HG03159 (cell line): ENCODE measurements at regions not wholly inside any gene's neighbourhood (a gene's known extent, or its start where the extent isn't known, plus 50 kb on each side); places are given as distances from the start of the nearest gene placed in this dataset.
"Not testable (repeated sequence)": the region's sequence is repeated elsewhere in the genome, so short reads cannot be mapped to it uniquely, and the experiment has no call there.

Source experiments
- ATAC-seq: cut with Tn5 transposase; IDR thresholded peaks from one replicate; pipeline ENCODE4 v1.9.1; 2021; ENCODE audit warnings: mild to moderate bottlenecking, moderate library complexity; ENCODE audit not compliant: unreplicated experiment

DNA sequence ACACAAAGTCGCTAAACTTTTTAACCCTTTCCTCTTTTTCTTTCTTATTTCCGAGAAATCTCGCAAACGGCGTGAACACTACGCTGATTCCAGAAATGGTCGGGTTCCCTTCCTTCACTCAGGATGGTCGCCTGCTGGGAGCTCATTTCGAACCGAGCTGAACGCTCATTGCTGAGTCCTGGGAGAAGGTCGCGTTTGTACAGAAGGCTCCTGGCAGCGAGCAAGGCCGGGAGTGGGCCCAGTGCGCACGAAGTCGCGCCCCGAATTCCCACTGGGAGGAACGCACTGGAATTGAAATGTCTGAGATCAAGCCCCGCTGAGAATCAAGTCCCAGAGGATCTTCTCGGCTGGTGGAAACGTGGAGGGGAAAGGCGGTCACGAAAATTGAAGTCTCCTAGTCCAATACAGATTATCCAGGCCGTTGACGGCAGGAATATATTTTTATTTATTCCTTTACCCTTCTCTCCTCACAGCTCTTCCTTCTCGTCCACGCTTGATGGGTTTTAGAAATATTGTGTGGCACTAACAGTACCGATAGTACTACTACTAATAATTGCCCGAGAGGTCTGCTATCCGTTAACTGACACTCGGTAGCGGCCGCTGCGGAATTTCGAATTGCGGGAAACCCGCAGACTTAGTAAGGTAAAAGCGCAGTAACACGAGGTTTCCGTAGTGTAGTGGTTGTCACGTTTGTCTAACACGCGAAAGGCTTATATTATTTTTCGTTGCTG is 207.2 kb upstream of the ZNF184 start:
- ATAC-seq = no peak

- ATAC-seq = no peak
Measured at GRCh38 chr6:27679308-27679963, 206.5 kb upstream of the ZNF184 start.

DNA sequence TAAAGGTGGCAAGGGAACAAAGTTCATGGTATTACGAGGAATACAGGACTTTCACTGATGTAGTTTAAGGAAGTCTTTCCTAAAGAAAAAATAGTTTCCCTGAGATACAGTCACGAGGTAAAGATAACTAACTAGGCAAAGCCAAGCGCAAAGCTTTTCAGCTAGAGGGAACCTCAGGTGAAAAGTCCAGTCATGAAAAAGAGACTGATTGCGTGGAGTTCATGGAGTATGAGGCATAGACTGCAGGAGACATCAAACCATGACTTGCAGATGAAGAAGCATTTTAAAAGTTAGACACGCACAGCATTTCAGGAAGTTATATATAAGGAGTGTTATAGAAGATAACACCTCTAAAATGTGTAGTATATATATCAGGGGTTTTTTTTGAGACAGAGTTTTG is 205.6 kb upstream of the ZNF184 start:
- ATAC-seq = no peak

DNA sequence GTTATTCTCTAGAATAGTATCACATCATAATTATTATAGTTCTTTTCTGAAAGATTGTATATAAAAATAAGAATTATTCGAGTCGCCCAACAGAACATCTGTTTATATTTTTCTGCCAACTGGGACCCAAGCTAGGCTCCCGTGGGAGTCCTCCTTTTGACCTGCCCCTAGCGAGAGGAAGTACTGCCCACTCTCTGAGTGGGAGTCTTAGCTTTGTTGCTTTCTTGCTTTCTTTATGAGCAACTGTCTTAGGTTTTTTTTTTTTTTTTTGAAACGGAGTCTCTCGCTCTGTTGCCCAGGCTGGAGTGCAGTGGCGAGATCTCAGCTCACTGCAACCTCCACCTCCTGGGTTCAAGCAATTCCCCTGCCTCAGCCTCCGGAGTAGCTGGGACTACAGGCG is 202.0 kb upstream of the ZNF184 start:
- no peak for ATAC-seq

DNA sequence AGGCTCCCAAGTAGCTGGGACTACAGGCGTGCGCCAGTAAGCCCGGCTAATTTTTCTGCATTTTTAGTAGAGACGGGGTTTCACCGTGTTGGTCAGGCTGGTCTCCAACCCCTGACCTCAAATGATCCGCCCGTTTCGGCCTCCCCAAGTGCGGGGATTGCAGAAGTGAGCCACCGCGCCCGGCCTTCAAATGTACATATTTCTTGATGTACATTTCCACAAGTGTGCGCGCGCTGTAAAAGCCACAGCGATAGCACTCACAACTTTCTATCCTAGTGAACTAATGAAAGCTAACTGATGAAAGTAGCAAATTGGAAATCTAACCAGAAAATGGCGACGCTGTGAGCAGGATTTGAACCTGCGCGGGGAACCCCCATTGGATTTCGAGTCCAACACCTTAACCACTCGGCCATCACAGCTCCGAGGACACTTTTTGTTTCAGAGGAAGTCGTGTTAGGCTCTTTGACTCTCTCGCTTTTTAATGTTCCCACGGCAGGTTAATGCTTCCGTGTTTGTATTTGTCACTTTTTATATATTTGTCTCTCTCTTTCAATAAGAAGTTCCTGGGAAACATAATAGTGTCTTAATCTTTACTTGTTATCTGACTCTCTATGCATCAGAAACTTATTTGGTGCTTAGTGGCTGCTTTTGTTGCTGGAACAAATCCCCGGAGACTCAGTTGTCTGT is 199.4 kb upstream of the ZNF184 start:
- peak; percentile 57 for ATAC-seq

GRCh38 chr6:27669624-27670301 is 196.9 kb upstream of the ZNF184 start:
- ATAC-seq = no peak

DNA sequence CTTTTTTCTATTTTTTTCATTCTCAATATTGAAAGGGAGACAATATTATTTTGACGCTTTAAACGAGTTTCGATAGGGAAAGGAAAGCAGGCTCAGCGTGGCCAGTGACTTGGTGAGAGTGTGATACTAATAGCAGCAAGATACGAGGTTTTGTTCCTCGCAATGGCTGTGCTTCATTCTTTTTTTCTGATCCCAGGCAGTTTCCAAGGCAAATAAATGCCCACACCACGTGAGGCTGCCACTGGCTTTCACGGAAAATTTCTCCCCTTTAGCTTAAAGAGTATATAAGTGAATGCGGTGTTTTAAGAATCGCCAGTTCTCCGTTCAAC is 196.4 kb upstream of the ZNF184 start:
- no peak for ATAC-seq

GRCh38 chr6:27668442-27669294 is 195.8 kb upstream of the ZNF184 start:
- ATAC-seq = no peak

DNA sequence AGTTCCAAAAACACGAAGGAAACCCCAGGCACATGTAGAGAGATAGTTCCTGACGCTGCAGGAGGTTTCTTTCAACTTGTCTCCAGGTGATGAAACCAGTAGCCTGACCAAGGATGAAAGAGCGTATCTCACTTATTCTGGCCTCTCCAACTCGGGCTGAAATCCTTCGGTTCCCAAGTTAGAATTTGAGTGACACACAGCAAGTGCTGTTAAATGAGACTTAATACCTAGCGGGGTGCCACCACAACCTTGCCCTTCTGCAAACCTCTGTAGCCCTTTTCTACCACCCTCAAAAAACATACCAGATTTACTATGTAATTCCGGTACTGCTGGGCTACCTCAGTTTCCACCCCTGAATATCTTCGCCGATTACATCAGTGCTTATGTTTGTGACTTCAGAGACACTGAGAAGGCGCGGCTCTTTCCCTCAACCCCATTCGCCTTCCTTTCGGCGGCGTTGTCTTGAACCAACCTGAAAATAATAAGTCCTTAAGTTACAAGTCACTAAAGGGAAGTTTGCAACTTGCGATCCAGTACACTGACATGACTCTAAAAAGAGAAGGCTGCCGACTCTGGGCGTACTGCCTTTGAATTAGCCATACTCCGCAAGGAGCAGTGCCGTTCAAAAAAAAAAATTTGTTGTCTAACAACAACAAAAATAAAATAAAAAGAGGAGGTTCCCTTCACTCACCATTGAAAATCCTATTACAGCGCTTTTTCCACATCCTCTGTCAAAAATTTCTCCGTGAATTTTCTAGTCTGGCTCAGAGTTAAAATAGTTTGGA is 194.9 kb upstream of the ZNF184 start:
- no peak for ATAC-seq

GRCh38 chr6:27667016-27667656 is 194.2 kb upstream of the ZNF184 start:
- no peak for ATAC-seq

- ATAC-seq = no peak
Measured at GRCh38 chr6:27662769-27663168, 189.9 kb upstream of the ZNF184 start.

DNA sequence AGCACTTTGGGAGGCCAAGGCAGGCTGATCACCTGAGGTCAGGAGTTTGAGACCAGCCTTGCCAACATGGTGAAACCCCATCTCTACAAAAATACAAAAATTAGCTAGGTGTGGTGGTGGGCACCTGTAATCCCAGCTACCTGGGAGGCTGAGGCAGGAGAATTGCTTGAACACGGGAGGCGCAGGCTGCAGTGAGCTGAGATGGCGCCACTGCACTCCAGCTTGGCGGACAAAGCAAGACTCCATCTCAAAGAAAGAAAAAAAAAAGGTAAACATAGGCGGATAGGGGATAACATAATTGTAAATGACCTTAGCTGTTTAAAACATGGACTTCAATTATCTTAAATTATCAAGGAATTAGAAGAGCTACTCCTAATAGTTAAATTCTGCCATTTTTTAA is 189.3 kb upstream of the ZNF184 start:
- not testable (repeated sequence) for ATAC-seq

GRCh38 chr6:27653143-27653825 is 180.4 kb upstream of the ZNF184 start:
- ATAC-seq = not testable (repeated sequence)

GRCh38 chr6:27651371-27651732 is 178.4 kb upstream of the ZNF184 start:
- no peak for ATAC-seq

DNA sequence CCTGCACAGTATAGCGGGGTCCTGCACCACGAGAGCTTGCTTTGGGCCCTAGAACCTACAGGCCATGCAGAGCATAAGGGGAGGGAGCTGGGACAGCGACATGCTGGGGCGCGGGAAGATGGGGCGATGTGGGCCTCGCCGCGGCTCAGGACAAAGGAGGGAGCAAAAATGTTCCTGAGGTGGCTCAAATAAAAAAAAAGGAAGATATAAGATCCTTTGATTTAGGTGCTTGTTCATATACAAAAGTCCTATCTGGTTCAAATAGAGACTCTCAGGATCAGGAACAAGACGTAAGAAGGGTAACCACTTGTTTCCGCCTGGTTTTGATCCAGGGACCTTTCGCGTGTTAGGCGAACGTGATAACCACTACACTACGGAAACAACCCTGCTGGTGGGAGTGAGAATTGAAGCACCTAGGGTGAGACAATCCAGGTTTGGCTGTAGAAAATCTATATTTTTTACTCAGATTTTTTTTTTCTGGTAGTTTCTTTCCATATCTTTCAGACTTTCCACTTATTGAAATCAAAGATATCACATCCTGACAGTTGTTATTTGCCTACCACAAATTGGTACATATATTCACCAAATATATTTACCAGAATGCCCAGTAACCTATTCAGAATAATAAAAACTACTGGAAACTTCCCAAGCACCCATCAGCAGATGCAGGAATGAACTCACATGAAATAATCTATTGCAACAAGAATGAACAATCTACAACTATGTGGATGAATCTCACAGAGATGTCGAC is 177.9 kb upstream of the ZNF184 start:
- no peak for ATAC-seq

GRCh38 chr6:27644528-27644927 is 171.6 kb upstream of the ZNF184 start:
- ATAC-seq = no peak

DNA sequence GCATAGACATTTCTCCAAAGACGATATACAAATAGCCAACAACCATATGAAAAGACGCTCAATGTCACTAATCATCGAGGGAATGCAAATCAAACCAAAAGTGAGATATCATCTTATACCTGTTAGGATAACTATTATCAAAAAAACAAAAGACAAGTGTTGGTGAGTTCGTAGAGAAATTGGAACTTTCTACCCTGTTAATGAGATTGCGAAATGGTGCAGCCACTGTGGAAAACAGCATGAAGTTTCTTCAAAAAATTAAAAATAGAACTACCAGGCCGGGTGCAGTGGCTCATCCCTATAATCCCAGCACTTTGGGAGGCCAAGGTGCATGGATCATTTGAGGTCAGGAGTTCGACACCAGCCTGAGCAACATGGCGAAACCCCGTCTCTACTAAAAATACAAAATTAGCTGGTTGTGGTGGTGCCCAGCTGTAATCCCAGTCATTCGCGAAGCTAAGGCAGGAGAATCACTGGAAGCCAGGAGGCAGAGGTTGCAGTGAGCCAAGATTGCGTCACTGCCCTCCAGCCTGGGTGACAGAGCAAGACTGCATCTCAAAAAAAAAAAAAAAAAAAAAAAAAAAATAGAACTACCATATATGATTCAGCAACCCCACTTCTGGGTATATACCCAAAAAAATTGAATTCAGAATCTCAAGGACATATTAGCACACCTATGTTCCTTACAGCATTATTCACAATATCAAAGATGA is 170.0 kb upstream of the ZNF184 start:
- ATAC-seq = no peak

DNA sequence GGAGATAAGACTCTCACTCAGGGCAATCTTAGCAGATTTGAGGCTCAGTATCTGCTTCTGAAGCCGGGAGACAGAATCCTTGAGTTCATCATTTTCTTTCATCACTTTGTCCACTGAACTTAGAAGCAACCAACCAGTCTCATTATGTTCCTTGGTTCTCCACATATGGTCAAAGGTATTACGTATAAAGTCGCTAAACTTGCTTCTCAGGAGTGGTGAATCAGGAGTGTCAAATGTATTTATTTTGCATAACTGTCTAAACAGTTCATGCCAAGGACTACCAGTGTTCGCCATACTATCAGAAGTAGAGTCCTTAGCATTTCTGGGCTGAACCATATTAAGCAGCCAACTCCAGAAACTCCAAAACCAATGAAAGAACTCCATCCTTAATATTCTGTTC is 163.0 kb upstream of the ZNF184 start:
- not testable (repeated sequence) for ATAC-seq
